GM23248 (cell line): ENCODE measurements at regions not wholly inside any gene's neighbourhood (a gene's known extent, or its start where the extent isn't known, plus 50 kb on each side); places are given as distances from the start of the nearest gene placed in this dataset.

Experiments
- DNase-seq: peaks from one replicate; pipeline ENCODE4 v3.0.0-alpha.2; 2015
- H2AFZ ChIP-seq: fragments of 200-600 bp; sonication (generic); 2 replicates; pipeline ENCODE4 v1.6.1; 2016; ENCODE audit warnings: antibody characterized with exemption
- H3F3A ChIP-seq: fragments of 200-600 bp; sonication (generic); 2 replicates; pipeline ENCODE4 v1.6.1; 2016; ENCODE audit warnings: mild to moderate bottlenecking, antibody characterized with exemption, mixed run types; ENCODE audit not compliant: insufficient read depth
- H3K27ac ChIP-seq: fragments of 200-600 bp; sonication (generic); 2 replicates; pipeline ENCODE4 v1.5.1; 2016; ENCODE audit warnings: mild to moderate bottlenecking
- H3K27me3 ChIP-seq: fragments of 200-600 bp; sonication (generic); replicated peaks from 2 replicates; pipeline ENCODE4 v1.6.1; 2016; ENCODE audit warnings: mild to moderate bottlenecking; ENCODE audit not compliant: insufficient read depth
- H3K36me3 ChIP-seq: fragments of 200-600 bp; sonication (generic); 2 replicates; pipeline ENCODE4 v1.6.1; 2016; ENCODE audit warnings: low read depth, mild to moderate bottlenecking
- H3K4me1 ChIP-seq: fragments of 200-600 bp; sonication (generic); 2 replicates; pipeline ENCODE4 v1.6.1; 2016; ENCODE audit warnings: mild to moderate bottlenecking; ENCODE audit not compliant: insufficient read depth
- H3K4me2 ChIP-seq: fragments of 200-600 bp; sonication (generic); one replicate; pipeline ENCODE4 v1.6.1; 2016; ENCODE audit warnings: mild to moderate bottlenecking; ENCODE audit not compliant: unreplicated experiment
- H3K4me3 ChIP-seq: fragments of 200-600 bp; sonication (generic); 2 replicates; pipeline ENCODE4 v1.5.1; 2016; ENCODE audit warnings: mild to moderate bottlenecking
- H3K79me2 ChIP-seq: fragments of 200-600 bp; sonication (generic); 2 replicates; pipeline ENCODE4 v1.6.1; 2016; ENCODE audit warnings: mild to moderate bottlenecking; ENCODE audit not compliant: insufficient read depth
- H3K9ac ChIP-seq: fragments of 200-600 bp; sonication (generic); 2 replicates; pipeline ENCODE4 v1.6.1; 2016; ENCODE audit warnings: mild to moderate bottlenecking
- H3K9me2 ChIP-seq: fragments of 200-600 bp; sonication (generic); 2 replicates; pipeline ENCODE4 v1.6.1; 2016; ENCODE audit warnings: mixed run types, mild to moderate bottlenecking, moderate library complexity; ENCODE audit not compliant: insufficient read depth
- H3K9me3 ChIP-seq: fragments of 200-600 bp; sonication (generic); one replicate; pipeline ENCODE4 v1.6.1; 2017; ENCODE audit warnings: low read depth
- H4K20me1 ChIP-seq: fragments of 200-600 bp; sonication (generic); 2 replicates; pipeline ENCODE4 v1.6.0; 2016; ENCODE audit not compliant: insufficient read depth
- EZH2 ChIP-seq: fragments of 200-600 bp; sonication (generic); IDR thresholded peaks from 2 replicates; pipeline ENCODE4 v1.6.1; 2018; ENCODE audit warnings: antibody characterized with exemption, mild to moderate bottlenecking; ENCODE audit not compliant: insufficient read depth, poor library complexity, severe bottlenecking
- EZH2phosphoT487 ChIP-seq: fragments of 200-600 bp; sonication (generic); IDR thresholded peaks from 2 replicates; pipeline ENCODE4 v1.6.1; 2018; ENCODE audit warnings: antibody characterized with exemption, moderate library complexity, mild to moderate bottlenecking, low read depth; ENCODE audit not compliant: insufficient read depth
- WGBS, 2 experiments: methylation state at CpG; one replicate each; pipeline ENCODE4 v1.1.6; 2015 to 2017; ENCODE audit warnings: low lambda C conversion rate in 2 of 2, low coverage in 1 of 2; ENCODE audit errors: missing lambda C conversion rate in 2 of 2; 5-methylcytosine and 5-hydroxymethylcytosine counted together
- in situ Hi-C: fragments of 300-500 bp; cut with MboI; formaldehyde crosslinking; loops from 2 replicates; pipeline ENCODE4 v1.15.0; 2020

GRCh38 chr13:34777089-34777913, 164.8 kb upstream of the NBEA start:
- no peak for TF ChIP-seq EZH2
- no peak for TF ChIP-seq EZH2phosphoT487
- no peak for DNase-seq
- Histone ChIP-seq H3K4me2 (no peak overlapping the region), H4K20me1 (no peaks in the 10 kb centered on the region), H2AFZ (no peak overlapping the region), H3F3A (no peaks in the 10 kb centered on the region), H3K79me2 (no peaks in the 10 kb centered on the region), H3K36me3 (no peaks in the 10 kb centered on the region), H3K9ac (no peak overlapping the region), H3K9me3 (no peaks in the 10 kb centered on the region), H3K4me1 (no peaks in the 10 kb centered on the region), H3K4me3 (no peak overlapping the region), H3K27ac (no peak overlapping the region), H3K9me2 (no peaks in the 10 kb centered on the region), H3K27me3 (no peaks in the 10 kb centered on the region)
- in situ Hi-C loops, result no loop called here
- 59 to 62% methylated on average over 8 of the region's 8 CpGs for WGBS, 2 experiments

GRCh38 chr13:34777914-34778303, 164.2 kb upstream of the NBEA start:
- Histone ChIP-seq H4K20me1 (no peaks in the 10 kb centered on the region), H3K36me3 (no peaks in the 10 kb centered on the region), H3K27me3 (no peaks in the 10 kb centered on the region), H3K9me2 (no peaks in the 10 kb centered on the region), H3K4me3 (no peak overlapping the region), H2AFZ (no peak overlapping the region), H3K79me2 (no peaks in the 10 kb centered on the region), H3K27ac (no peak overlapping the region), H3K9me3 (no peaks in the 10 kb centered on the region), H3K9ac (no peak overlapping the region), H3F3A (no peaks in the 10 kb centered on the region), H3K4me1 (no peaks in the 10 kb centered on the region), H3K4me2 (no peak overlapping the region)
- no peak for TF ChIP-seq EZH2phosphoT487
- TF ChIP-seq EZH2, result no peak
- no peak for DNase-seq
- in situ Hi-C loops, result no loop called here
- WGBS, 2 experiments, result 82 to 84% methylated on average over 5 of the region's 5 CpGs

- Histone ChIP-seq H3K4me2 (no peak overlapping the region), H3K36me3 (no peaks in the 10 kb centered on the region), H3K27me3 (no peaks in the 10 kb centered on the region), H3K9me2 (no peaks in the 10 kb centered on the region), H3K9me3 (no peaks in the 10 kb centered on the region), H3K4me1 (no peaks in the 10 kb centered on the region), H4K20me1 (no peaks in the 10 kb centered on the region), H3F3A (no peaks in the 10 kb centered on the region), H3K27ac (no peak overlapping the region), H3K4me3 (no peak overlapping the region), H2AFZ (no peak overlapping the region), H3K9ac (no peak overlapping the region), H3K79me2 (no peaks in the 10 kb centered on the region)
- WGBS, 2 experiments, result 52 to 55% methylated on average over 5 to 6 of the region's 6 CpGs
- in situ Hi-C loops, result no loop called here
- DNase-seq, result no peak
- TF ChIP-seq EZH2phosphoT487 (no peak), EZH2 (no peak)
Measured at GRCh38 chr13:34779171-34779570, 162.9 kb upstream of the NBEA start.

- in situ Hi-C loops, result no loop called here
- DNase-seq, result no peak
- Histone ChIP-seq H2AFZ (no peak overlapping the region), H3K79me2 (no peaks in the 10 kb centered on the region), H3K4me3 (no peak overlapping the region), H4K20me1 (no peaks in the 10 kb centered on the region), H3K27ac (no peak overlapping the region), H3K9ac (no peak overlapping the region), H3K9me3 (no peaks in the 10 kb centered on the region), H3K27me3 (no peaks in the 10 kb centered on the region), H3K4me1 (no peaks in the 10 kb centered on the region), H3K36me3 (no peaks in the 10 kb centered on the region), H3K4me2 (no peak overlapping the region), H3F3A (no peaks in the 10 kb centered on the region), H3K9me2 (no peaks in the 10 kb centered on the region)
- whole genome bisulfite sequencing, 2 experiments, result 17% methylated on average over 2 of the region's 2 CpGs
- TF ChIP-seq EZH2phosphoT487 (no peak), EZH2 (no peak)
Measured at GRCh38 chr13:34793301-34793700, 148.8 kb upstream of the NBEA start.
